ENCODE measurements at regions not wholly inside any gene's neighbourhood (a gene's known extent, or its start where the extent isn't known, plus 50 kb on each side); places are given as distances from the start of the nearest gene placed in this dataset.

DNA sequence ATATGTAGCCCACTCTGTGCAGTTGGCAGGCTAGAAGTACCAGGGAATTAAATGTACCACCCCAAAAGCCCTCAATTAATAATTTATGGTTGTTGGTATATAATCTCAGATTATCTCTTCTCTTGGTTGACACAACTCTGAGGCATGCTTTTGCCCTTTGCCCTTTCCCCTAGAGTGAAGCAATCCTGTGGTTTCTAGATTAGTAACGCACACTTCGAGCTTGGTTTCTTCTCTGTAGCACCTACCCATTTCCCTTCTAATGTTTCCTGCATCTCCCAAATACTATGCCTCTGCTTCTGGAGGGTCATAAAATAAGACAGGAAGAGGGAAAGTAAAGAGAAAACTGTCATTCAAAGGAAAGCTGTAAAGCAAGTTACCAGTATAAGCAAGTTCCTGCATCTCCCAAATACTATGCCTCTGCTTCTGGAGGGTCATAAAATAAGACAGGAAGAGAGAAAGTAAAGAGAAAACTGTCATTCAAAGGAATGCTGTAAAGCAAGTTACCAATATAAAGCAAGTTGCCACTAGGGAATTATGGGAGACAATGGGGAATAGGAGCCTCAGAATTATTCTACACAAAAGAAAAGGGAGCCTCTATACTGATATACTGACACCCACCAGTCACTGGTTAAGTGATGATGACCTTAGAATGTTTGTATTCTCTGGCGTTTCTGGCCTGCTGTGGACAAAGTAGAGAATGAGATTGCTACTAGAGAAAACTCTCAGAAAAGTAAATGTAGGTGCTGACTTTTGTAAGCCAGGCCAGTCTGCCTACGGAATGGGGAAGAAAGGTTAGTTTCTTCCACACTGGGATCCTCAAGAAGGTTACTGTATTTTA lies 862.6 kb upstream of the MAN1A1 start:
- H2AFZ ChIP-seq (ENCODE audit: low read depth, low read length) = no peak overlapping the region
- H3K27ac ChIP-seq (ENCODE audit: extremely low read depth, low read depth, low read length) = no peak overlapping the region
- H4K20me1 ChIP-seq (replicated peaks; ENCODE audit: control insufficient read depth, insufficient read depth, low read length) = no peaks in the 10 kb centered on the region
- CTCF ChIA-PET (ENCODE audit: low intra/inter-chr PET ratio) = no interaction called here
- WGBS (ENCODE audit: insufficient coverage, low coverage, missing lambda C conversion rate) = 0% methylated on average over 4 of the region's 4 CpGs
- no peaks in the 10 kb centered on the region for H3K79me2 ChIP-seq (ENCODE audit: control insufficient read depth, insufficient read depth, low read length)
- POLR2A ChIA-PET = no interaction called here
- in situ Hi-C loops (cut with MboI) = no loop called here
- TF ChIP-seq NFATC3 (IDR thresholded peaks at IDR 0.05) (no peak), NUFIP1 (IDR thresholded peaks at IDR 0.05; ENCODE audit: partially characterized antibody) (no peak), CEBPB (tag; IDR thresholded peaks at IDR 0.05) (peak; percentile 15; the same call in 1 of the 2 replicates)
- TF ChIP-seq, protein P1, sequence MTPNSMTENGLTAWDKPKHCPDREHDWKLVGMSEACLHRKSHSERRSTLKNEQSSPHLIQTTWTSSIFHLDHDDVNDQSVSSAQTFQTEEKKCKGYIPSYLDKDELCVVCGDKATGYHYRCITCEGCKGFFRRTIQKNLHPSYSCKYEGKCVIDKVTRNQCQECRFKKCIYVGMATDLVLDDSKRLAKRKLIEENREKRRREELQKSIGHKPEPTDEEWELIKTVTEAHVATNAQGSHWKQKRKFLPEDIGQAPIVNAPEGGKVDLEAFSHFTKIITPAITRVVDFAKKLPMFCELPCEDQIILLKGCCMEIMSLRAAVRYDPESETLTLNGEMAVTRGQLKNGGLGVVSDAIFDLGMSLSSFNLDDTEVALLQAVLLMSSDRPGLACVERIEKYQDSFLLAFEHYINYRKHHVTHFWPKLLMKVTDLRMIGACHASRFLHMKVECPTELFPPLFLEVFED (CRISPR knock-in tag; conservative IDR thresholded peaks at IDR 0.05) = no peak
- intact Hi-C loops (cut with micrococcal nuclease) = no loop called here
- H3K4me1 ChIP-seq (replicated peaks in 1 of 2; ENCODE audit: control insufficient read depth in 2 of 2, insufficient read depth in 2 of 2, low read length in 2 of 2) = no peaks in the 10 kb centered on the region
- H3K9ac ChIP-seq (ENCODE audit: insufficient read depth in 1 of 2, low read depth in 2 of 2, low read length in 2 of 2) = no peak overlapping the region
- no peaks in the 10 kb centered on the region for H3K9me1 ChIP-seq (ENCODE audit: control insufficient read depth, insufficient read depth, low read length)
- DNase-seq (ENCODE audit: extremely low read depth in 1 of 4, low spot score in 3 of 4) (no peak), ATAC-seq (no peak), FAIRE-seq (no peak)
- H3K4me3 ChIP-seq = no peak overlapping the region
- H3K4me2 ChIP-seq (ENCODE audit: insufficient read depth, low read length) = no peak overlapping the region
- H3K27me3 ChIP-seq (ENCODE audit: control insufficient read depth in 2 of 2, insufficient read depth in 2 of 2, low read length in 2 of 2) = no peaks in the 10 kb centered on the region
- no peaks in the 10 kb centered on the region for H3K9me3 ChIP-seq (replicated peaks; ENCODE audit: control insufficient read depth, insufficient read depth, low read depth, low read length)
- no peaks in the 10 kb centered on the region for H3K36me3 ChIP-seq (ENCODE audit: control insufficient read depth, insufficient read depth, low read length)
- BruUV-seq (replicated peaks) = no TSS peak

DNA sequence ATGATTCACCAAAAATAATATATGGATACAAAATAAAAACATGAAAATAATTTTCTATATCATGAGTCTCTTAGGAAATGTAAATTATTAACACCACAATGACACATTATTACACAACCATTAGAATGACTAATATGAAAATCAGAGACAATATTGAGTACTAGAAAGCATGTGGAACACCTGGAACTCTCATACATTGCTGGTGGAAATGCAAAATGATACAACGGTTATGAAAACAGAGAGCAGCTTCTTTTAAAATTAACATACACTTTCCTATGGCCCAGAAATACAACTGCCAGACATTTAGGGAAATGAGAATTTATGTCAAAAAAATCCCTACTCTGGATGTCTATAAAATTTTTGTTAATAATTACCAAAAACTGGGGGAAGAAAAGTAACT lies 853.3 kb upstream of the MAN1A1 start:
- no peak overlapping the region for H3K4me3 ChIP-seq
- H3K9me3 ChIP-seq (replicated peaks; ENCODE audit: control insufficient read depth, insufficient read depth, low read depth, low read length) = no peaks in the 10 kb centered on the region
- POLR2A ChIA-PET = no interaction called here
- no peaks in the 10 kb centered on the region for H4K20me1 ChIP-seq (replicated peaks; ENCODE audit: control insufficient read depth, insufficient read depth, low read length)
- DNase-seq (ENCODE audit: extremely low read depth in 1 of 4, low spot score in 3 of 4) (no peak), ATAC-seq (no peak), FAIRE-seq (no peak)
- H3K4me2 ChIP-seq (ENCODE audit: insufficient read depth, low read length) = no peak overlapping the region
- H3K9ac ChIP-seq (ENCODE audit: insufficient read depth in 1 of 2, low read depth in 2 of 2, low read length in 2 of 2) = no peak overlapping the region
- H3K27me3 ChIP-seq (ENCODE audit: control insufficient read depth in 2 of 2, insufficient read depth in 2 of 2, low read length in 2 of 2) = no peaks in the 10 kb centered on the region
- CTCF ChIA-PET (ENCODE audit: low intra/inter-chr PET ratio) = no interaction called here
- no peaks in the 10 kb centered on the region for H3K36me3 ChIP-seq (ENCODE audit: control insufficient read depth, insufficient read depth, low read length)
- 0% methylated on average over 1 of the region's 1 CpG for WGBS (ENCODE audit: insufficient coverage, low coverage, missing lambda C conversion rate)
- H3K4me1 ChIP-seq (replicated peaks in 1 of 2; ENCODE audit: control insufficient read depth in 2 of 2, insufficient read depth in 2 of 2, low read length in 2 of 2) = no peaks in the 10 kb centered on the region
- no peaks in the 10 kb centered on the region for H3K9me1 ChIP-seq (ENCODE audit: control insufficient read depth, insufficient read depth, low read length)
- H2AFZ ChIP-seq (ENCODE audit: low read depth, low read length) = no peak overlapping the region
- BruUV-seq (replicated peaks) = no TSS peak
- H3K27ac ChIP-seq (ENCODE audit: extremely low read depth, low read depth, low read length) = no peak overlapping the region
- H3K79me2 ChIP-seq (ENCODE audit: control insufficient read depth, insufficient read depth, low read length) = no peaks in the 10 kb centered on the region
- intact Hi-C loops (cut with micrococcal nuclease) (no loop called here), in situ Hi-C loops (cut with MboI) (no loop called here)
- TF ChIP-seq ZNF217 (CRISPR knock-in tag; IDR thresholded peaks at IDR 0.05) = no peak
- no peak for TF ChIP-seq TOE1 (IDR thresholded peaks at IDR 0.05; ENCODE audit: borderline replicate concordance)
- no peak for TF ChIP-seq TOE1 (CRISPR knock-in tag; IDR thresholded peaks at IDR 0.05; ENCODE audit: borderline replicate concordance, low read depth)
- TF ChIP-seq MTA3 (IDR thresholded peaks at IDR 0.05; ENCODE audit: borderline replicate concordance) = no peak
- TF ChIP-seq, protein P2, sequence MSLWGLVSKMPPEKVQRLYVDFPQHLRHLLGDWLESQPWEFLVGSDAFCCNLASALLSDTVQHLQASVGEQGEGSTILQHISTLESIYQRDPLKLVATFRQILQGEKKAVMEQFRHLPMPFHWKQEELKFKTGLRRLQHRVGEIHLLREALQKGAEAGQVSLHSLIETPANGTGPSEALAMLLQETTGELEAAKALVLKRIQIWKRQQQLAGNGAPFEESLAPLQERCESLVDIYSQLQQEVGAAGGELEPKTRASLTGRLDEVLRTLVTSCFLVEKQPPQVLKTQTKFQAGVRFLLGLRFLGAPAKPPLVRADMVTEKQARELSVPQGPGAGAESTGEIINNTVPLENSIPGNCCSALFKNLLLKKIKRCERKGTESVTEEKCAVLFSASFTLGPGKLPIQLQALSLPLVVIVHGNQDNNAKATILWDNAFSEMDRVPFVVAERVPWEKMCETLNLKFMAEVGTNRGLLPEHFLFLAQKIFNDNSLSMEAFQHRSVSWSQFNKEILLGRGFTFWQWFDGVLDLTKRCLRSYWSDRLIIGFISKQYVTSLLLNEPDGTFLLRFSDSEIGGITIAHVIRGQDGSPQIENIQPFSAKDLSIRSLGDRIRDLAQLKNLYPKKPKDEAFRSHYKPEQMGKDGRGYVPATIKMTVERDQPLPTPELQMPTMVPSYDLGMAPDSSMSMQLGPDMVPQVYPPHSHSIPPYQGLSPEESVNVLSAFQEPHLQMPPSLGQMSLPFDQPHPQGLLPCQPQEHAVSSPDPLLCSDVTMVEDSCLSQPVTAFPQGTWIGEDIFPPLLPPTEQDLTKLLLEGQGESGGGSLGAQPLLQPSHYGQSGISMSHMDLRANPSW (CRISPR knock-in tag; IDR thresholded peaks at IDR 0.05) = no peak
